HT-29 (cell line): ENCODE measurements at regions not wholly inside any gene's neighbourhood (a gene's known extent, or its start where the extent isn't known, plus 50 kb on each side); places are given as distances from the start of the nearest gene placed in this dataset.

Experiments
- DNase-seq: peaks from one replicate; pipeline ENCODE4 v3.0.0-alpha.2; 2015; ENCODE audit warnings: low spot score

GRCh38 chr11:45036733-45037132 lies 86.0 kb upstream of the TP53I11 start:
- no peak for DNase-seq

DNA sequence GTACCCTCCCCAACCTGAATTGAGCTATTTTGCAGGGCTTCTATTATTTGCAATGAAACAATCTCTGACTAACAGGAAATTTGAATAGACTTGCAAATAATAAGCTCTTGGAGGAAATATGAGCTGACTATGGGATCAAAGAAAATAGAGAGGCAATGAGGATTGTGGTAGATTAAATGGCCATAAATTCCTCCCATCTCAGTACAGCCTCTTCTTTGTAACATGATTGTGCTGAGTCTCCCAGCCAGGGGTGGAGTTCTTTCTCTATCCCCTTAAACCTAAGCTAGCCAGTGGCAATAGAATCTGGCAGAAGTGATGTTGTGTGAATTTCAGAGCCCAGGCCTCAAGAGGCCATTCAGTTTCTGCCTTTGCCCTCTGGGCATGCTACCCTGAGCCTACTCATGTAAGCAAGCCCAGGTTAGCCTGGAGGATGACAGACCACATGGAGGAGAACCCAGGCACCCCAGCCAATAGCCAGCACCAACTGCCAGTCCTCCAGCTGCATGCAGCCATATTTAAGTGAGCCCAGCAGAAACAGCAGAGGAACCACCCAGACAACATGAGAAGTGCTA lies 86.8 kb upstream of the TP53I11 start:
- no peak for DNase-seq

DNA sequence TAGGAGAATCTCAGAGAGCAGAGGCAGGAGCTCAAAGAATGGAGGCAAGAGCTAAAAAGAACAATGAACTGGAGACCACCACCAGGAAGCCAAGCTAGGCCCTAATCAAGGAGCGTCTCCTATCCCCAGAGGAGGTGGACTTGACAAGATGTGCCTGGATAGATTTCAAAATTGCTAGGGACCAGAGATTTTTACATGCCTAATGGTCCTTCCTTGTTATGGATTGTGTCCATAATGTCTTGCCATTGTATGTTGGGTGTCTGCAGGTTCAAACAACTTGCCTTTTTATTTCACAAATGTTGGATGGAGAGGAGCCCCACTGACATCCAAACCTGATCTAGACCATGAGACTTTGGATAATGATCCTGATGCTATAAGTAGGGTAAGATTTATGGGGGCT lies 88.2 kb upstream of the TP53I11 start:
- no peak for DNase-seq

DNA sequence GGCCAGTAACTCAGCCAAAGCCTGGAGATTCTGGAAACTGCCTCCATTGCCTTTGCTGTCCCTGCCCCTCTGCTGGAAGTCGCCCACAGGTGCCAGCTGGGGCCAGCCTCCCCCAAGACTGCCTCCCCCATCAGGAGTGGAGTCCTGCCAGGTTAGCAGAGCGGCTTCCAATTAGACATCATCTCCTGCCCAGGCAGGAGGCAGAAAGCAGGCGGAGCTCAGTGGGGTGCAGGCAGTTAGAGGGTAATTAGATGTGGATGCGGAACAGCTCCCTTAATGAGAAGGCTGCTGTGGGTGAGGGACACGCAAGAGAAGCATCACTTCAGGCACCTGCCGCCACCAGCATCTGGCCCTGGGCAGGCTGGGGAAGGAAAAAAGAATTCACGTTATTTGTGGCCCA lies 90.9 kb upstream of the TP53I11 start:
- no peak for DNase-seq

DNA sequence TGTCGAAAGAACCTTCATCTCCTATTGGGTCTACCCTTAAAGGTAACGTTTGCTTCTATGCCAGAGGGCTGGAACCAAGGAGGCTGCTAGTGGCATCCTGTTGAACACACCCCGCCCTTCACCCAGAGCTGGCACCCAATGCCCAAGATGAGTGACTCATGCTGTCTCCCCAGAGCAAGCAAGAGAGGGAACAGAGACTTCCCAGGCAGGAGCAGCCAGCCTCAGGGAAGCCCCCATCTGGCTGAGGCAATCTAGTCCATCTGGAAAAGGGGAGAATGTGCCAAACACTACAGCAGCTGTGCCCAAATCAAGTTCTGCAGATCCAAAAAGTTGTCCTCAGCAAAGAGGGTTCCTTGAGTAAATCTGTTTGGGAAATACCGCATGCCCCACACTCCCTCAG lies 91.9 kb upstream of the TP53I11 start:
- no peak for DNase-seq

DNA sequence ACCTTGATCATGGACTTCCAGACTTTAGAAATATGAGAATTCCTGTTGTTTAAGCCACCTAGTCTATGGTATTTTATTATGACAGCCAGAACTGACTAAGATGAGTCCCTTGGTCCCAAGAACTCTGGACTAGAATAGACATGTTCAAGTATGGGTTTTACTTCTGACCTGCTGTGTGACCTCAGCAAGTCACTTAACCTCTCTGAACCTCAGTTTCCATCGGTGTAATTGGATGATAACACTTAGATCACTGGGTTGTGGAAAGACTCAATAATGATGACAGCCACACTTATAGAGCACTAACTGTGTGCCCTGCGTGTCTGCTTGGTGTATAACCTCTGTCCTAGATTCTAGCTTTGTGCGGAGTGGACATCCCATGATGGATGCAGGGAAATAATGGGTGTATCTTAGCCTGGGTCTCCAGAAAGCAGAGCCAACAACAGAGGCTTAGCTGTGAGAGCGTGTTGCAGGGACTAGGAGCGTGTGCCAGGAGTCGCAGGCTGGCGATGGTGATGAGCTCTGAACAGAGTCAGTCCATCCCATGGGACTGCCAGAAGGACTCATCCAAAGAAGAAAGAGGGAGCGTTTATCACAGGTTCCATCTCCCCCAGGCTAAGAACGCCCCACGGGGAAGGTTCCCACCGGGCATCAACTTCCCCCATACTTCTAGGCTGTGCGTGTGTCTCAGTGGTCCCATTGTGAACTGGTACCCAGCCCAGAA lies 93.2 kb upstream of the TP53I11 start:
- no peak for DNase-seq

- peak; percentile 38 for DNase-seq
Observed at GRCh38 chr11:45045683-45046471, 95.2 kb upstream of the TP53I11 start.

- DNase-seq = no peak
Observed at GRCh38 chr11:45048313-45048841, 97.7 kb upstream of the TP53I11 start.

- DNase-seq = no peak
Observed at GRCh38 chr11:45048870-45049691, 97.4 kb upstream of the PRDM11 start.

GRCh38 chr11:45050111-45050510 lies 96.3 kb upstream of the PRDM11 start:
- DNase-seq = no peak

DNA sequence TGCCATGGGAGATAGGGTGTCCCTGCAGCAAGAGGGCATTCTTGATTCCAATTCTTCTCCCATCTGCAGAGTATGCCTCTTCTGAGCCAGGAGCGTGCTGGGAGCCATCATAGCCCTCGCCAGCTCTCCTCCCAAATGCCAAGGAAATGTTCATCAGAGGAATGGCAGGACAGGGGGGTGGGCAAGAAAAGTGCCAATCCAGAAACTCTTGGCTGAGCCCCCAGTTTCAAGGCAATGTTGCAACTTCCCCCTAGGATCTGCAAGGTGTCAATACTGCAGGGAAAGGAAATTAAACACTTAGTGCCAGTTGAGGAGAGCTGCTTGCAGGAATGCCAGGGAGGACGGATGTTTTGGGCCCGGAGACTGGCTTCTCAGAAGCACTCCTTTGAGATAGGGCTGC lies 94.8 kb upstream of the PRDM11 start:
- DNase-seq = no peak

DNA sequence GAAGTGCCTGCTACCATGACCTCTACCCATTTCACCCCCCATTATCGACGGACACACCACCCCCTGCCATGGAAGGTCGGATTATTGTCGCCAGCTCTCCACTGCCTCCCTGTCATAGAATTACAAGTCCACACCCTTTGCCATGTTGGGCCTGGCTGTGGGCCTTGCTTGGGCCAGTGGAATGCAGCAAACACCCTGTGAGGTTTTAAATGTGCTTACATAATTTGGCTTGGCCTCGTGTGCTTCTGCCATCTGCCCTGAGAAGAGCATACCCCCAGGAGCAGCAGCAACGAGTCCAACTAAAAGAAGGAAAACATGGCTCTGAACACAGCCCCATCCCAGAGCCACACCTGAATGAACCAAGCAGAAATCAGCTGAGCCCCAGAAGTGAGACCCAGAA lies 94.1 kb upstream of the PRDM11 start:
- no peak for DNase-seq

DNA sequence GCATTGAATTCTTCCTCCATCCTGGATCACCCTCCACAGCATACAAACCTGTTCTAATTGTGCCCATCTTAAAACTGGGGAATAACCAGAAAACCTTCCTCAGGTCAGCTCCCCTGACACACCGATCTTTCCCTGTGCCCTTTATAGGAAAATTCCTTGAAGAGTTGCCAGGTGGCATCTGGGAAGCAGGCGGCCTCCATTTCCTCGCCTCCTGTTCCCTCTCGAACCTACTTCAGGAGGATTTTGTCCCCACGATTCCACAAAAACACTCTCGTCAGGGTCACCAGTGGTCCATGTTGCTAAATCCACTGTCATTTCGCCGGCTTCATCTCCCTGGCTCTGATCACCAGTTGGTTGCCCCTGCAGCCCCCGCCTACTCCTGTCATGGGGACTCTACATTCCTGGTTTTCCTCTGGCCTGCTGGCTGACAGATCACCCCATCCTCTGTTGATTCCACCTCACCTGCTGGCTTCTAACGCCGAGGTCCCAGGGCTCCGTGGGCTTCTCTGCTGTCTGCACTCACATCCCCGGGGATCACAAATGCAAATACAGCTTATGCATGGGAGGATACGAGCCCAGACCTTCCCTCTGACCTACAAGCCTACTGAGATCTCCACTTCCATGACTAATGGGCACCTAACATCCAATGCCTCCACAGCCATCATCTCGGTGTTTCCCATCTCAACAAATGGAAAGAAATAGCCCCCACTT lies 92.5 kb upstream of the PRDM11 start:
- DNase-seq = no peak

- DNase-seq = no peak
Observed at GRCh38 chr11:45054956-45055355, 91.5 kb upstream of the PRDM11 start.

- no peak for DNase-seq
Observed at GRCh38 chr11:45056529-45056928, 89.9 kb upstream of the PRDM11 start.

DNA sequence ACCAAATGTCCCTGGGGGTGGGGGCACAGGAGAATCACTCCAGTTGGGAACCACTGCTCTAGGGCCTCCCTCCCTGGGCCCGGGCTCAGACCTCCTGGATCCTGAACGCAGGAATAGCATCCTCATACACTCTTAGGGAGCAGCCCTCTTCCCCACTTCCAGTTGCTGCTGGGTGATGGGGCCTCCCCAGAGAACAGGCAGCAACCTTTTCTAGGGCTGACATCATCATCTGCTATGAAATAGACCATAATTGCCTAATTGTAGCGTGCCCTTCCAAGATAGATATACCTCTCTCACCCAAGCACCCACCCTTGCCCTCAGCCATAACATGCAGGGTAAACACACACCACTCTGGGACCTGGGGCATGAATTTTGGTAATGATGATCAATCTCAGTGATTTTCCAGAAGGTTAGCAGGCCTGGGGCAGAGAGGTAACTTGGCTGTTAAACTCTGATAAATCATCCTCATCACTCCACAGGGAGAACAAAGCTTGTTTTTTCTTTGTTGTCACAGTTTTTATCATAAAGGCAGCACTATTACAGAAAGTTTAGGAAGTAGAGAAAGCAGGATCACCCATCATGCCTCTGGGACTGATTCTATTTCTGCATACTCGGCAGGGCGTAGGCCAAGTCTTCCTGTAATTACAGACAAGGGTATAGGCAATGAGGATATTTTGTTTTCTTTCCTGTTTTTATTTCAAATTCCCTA lies 88.3 kb upstream of the PRDM11 start:
- no peak for DNase-seq

DNA sequence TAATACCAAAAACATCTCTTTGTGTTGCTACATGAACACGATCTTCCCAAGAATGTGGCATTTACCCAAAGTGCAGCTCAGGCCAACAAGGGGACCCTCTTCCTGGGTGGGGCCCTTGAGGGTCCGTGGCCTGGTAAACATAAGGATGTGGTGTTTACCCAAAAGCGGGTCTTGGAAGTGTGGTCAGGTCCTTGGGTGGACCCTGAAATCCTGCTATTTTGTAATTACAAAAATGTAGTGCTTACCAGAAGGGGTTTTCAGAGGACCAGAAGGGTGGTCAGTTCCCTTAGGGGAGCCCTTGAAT lies 87.8 kb upstream of the PRDM11 start:
- no peak for DNase-seq

GRCh38 chr11:45060707-45061106 lies 85.7 kb upstream of the PRDM11 start:
- DNase-seq = no peak

GRCh38 chr11:45061641-45062040 lies 84.8 kb upstream of the PRDM11 start:
- no peak for DNase-seq

DNA sequence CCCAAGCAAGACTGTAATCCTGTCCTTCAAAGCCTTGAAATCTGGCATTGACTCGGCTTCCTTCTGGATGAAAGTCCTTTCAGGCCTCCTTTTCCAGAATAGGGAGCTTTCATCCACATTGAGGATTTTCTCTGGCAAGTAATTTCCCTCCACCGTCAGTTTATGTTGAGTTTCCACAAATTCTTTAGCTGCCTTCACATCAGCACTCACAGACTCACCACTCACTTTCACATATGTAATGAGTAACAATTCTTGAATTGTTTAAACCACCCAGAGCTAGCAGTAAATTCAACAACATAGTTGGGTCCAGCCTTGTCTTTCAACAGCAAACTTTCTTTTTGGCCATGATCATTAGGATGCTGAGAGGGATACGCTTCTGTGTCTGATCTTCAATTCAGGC lies 84.3 kb upstream of the PRDM11 start:
- DNase-seq = no peak
